WTC11 (cell line): ENCODE measurements at regions not wholly inside any gene's neighbourhood (a gene's known extent, or its start where the extent isn't known, plus 50 kb on each side); places are given as distances from the start of the nearest gene placed in this dataset.

Source experiments
- ATAC-seq: fragments of 200-7000 bp; cut with Tn5 transposase; 2 replicates; pipeline ENCODE4 v1.10.0; 2021; ENCODE audit warnings: mild to moderate bottlenecking, moderate library complexity
- CTCF ChIA-PET: fragments of 300-600 bp; sonication (Branson Sonifier 250); formaldehyde crosslinking; loops from one replicate; lab custom pipeline; 2021; ENCODE audit warnings: antibody characterized with exemption; lab: Charles Lee
- POLR2A ChIA-PET: fragments of 350-600 bp; sonication (Branson Sonifier 250); formaldehyde crosslinking; loops from one replicate; lab custom pipeline; 2021; ENCODE audit warnings: antibody characterized with exemption; lab: Charles Lee
- DNase-seq: peaks from one replicate; pipeline ENCODE4 v3.0.0; 2021; ENCODE audit warnings: low spot score
- H3K27ac Mint-ChIP-seq: 2 replicates; pipeline ENCODE4 v1.8.0; 2021; ENCODE audit warnings: mixed read lengths
- H3K27me3 Mint-ChIP-seq: 2 replicates; pipeline ENCODE4 v1.8.0; 2021; ENCODE audit warnings: low read depth, mild to moderate bottlenecking, moderate library complexity, mixed read lengths
- H3K36me3 Mint-ChIP-seq: 2 replicates; pipeline ENCODE4 v1.8.0; 2021; ENCODE audit warnings: mixed read lengths
- H3K4me1 Mint-ChIP-seq: 2 replicates; pipeline ENCODE4 v1.8.0; 2022; ENCODE audit warnings: mixed read lengths
- H3K4me3 Mint-ChIP-seq: 2 replicates; pipeline ENCODE4 v1.8.0; 2021; ENCODE audit warnings: mild to moderate bottlenecking, moderate library complexity, mixed read lengths
- H3K9me3 Mint-ChIP-seq: 2 replicates; pipeline ENCODE4 v1.8.0; 2021; ENCODE audit warnings: mixed read lengths
- ATF3 ChIP-seq: sonication (generic); formaldehyde crosslinking; conservative IDR thresholded peaks from 2 replicates; pipeline ENCODE4 v1.8.1; 2022; ENCODE audit warnings: mild to moderate bottlenecking, missing genetic modification reagents
- CDX4 ChIP-seq: fragments of 250-450 bp; sonication (Bioruptor Pico); IDR thresholded peaks from 2 replicates; pipeline ENCODE4 v1.9.0; 2021; ENCODE audit warnings: moderate library complexity, mild to moderate bottlenecking, inconsistent platforms, borderline replicate concordance
- CTCF ChIP-seq: fragments of 200-600 bp; IDR thresholded peaks from 2 replicates; pipeline ENCODE4 v1.8.0; 2022; ENCODE audit warnings: antibody characterized with exemption
- ETV6 ChIP-seq: sonication (generic); formaldehyde crosslinking; IDR thresholded peaks from 2 replicates; pipeline ENCODE4 v1.8.1; 2022; ENCODE audit warnings: mild to moderate bottlenecking, missing genetic modification reagents
- FOXJ3 ChIP-seq: sonication (generic); formaldehyde crosslinking; IDR thresholded peaks from 2 replicates; pipeline ENCODE4 v1.9.0; 2021; ENCODE audit warnings: missing genetic modification reagents, mild to moderate bottlenecking, borderline replicate concordance
- FOXP1 ChIP-seq: sonication (generic); formaldehyde crosslinking; IDR thresholded peaks from 2 replicates; pipeline ENCODE4 v1.8.0; 2022; ENCODE audit warnings: missing genetic modification reagents, mild to moderate bottlenecking, moderate library complexity, borderline replicate concordance
- NR2C2 ChIP-seq: sonication (generic); formaldehyde crosslinking; IDR thresholded peaks from 2 replicates; pipeline ENCODE4 v1.8.0; 2022; ENCODE audit warnings: mild to moderate bottlenecking, missing genetic modification reagents
- NR3C1 ChIP-seq: sonication (generic); formaldehyde crosslinking; conservative IDR thresholded peaks from 2 replicates; pipeline ENCODE4 v1.8.1; 2023; ENCODE audit warnings: low read depth, mild to moderate bottlenecking, missing genetic modification reagents
- SOX15 ChIP-seq: fragments of 250-450 bp; sonication (Bioruptor Pico); IDR thresholded peaks from 2 replicates; pipeline ENCODE4 v1.9.0; 2021; ENCODE audit warnings: mild to moderate bottlenecking
- SP1 ChIP-seq: sonication (generic); formaldehyde crosslinking; conservative IDR thresholded peaks from 2 replicates; pipeline ENCODE4 v1.8.1; 2022; ENCODE audit warnings: missing genetic modification reagents
- TP53 ChIP-seq: sonication (generic); formaldehyde crosslinking; IDR thresholded peaks from 2 replicates; pipeline ENCODE4 v1.8.1; 2023; ENCODE audit warnings: mild to moderate bottlenecking, missing genetic modification reagents
- ZNF281 ChIP-seq: sonication (generic); formaldehyde crosslinking; IDR thresholded peaks from 2 replicates; pipeline ENCODE4 v1.8.0; 2023; ENCODE audit warnings: mild to moderate bottlenecking, missing genetic modification reagents
- ZSCAN18 ChIP-seq: fragments of 250-450 bp; sonication (Bioruptor Pico); IDR thresholded peaks from 2 replicates; pipeline ENCODE4 v2.1.2; 2022; ENCODE audit warnings: mild to moderate bottlenecking, moderate library complexity

GRCh38 chr5:57780306-57780960 lies 297.8 kb upstream of the ACTBL2 start:
- Mint-ChIP-seq H3K4me3 (no peak overlapping the region), H3K36me3 (no peaks in the 10 kb centered on the region), H3K4me1 (peaks cover 18% of the 10 kb centered on the region), H3K27ac (no peak overlapping the region), H3K9me3 (no peaks in the 10 kb centered on the region), H3K27me3 (no peaks in the 10 kb centered on the region)
- no peak for TF ChIP-seq FOXJ3 (CRISPR knock-in tag)
- no peak for TF ChIP-seq ZSCAN18 (CRISPR knock-in tag)
- TF ChIP-seq NR2C2 = no peak
- no peak for TF ChIP-seq TP53 (CRISPR knock-in tag)
- no peak for TF ChIP-seq ATF3 (CRISPR knock-in tag)
- no peak for TF ChIP-seq SP1 (CRISPR knock-in tag)
- CTCF ChIA-PET = interaction anchor here (5.3 kb wide), 1 partner anchor 281 kb away, joined by 37 read pairs; no protein-coding TSS in a partner anchor
- ATAC-seq (no peak; the same call in 1 of the 2 replicates), DNase-seq (no peak)
- POLR2A ChIA-PET = interaction anchor here (1.1 kb wide), 1 partner anchor 680 kb away, joined by 4 read pairs; no protein-coding TSS in a partner anchor

GRCh38 chr5:57779383-57780223 lies 297.0 kb upstream of the ACTBL2 start:
- no peak for TF ChIP-seq ZNF281 (CRISPR knock-in tag)
- no peak for TF ChIP-seq FOXP1 (CRISPR knock-in tag)
- no peak for TF ChIP-seq NR3C1 (CRISPR knock-in tag)
- TF ChIP-seq SOX15 (CRISPR knock-in tag) = no peak
- no peak for TF ChIP-seq ETV6 (CRISPR knock-in tag)
- TF ChIP-seq CTCF = peak; percentile 45; the same call in 1 of the 2 replicates
- TF ChIP-seq CDX4 (CRISPR knock-in tag) = no peak
- ChIA-PET CTCF (interaction anchor here (0.6 to 5.3 kb wide), 28 partner anchors 10 to 687 kb away, joined by 3 to 65 read pairs (median 4); partner anchors contain the start of gene PLK2), POLR2A (interaction anchor here (1.1 kb wide), 1 partner anchor 681 kb away, joined by 4 read pairs; no protein-coding TSS in a partner anchor)
- Mint-ChIP-seq H3K27me3 (no peaks in the 10 kb centered on the region), H3K9me3 (no peaks in the 10 kb centered on the region), H3K4me3 (no peak overlapping the region), H3K36me3 (no peaks in the 10 kb centered on the region), H3K27ac (no peak overlapping the region), H3K4me1 (peaks cover 18% of the 10 kb centered on the region)
- ATAC-seq (peak; percentile 84), DNase-seq (peak; percentile 32)
